HK-2 (cell line): ENCODE measurements at regions not wholly inside any gene's neighbourhood (a gene's known extent, or its start where the extent isn't known, plus 50 kb on each side); places are given as distances from the start of the nearest gene placed in this dataset.
A peak's percentile ranks its signal among the peaks of the same experiment; 100 is the strongest.
"Not testable (repeated sequence)": the region's sequence is repeated elsewhere in the genome, so short reads cannot be mapped to it uniquely, and the experiment has no call there.

Source experiments
- DNase-seq: peaks from one replicate; pipeline ENCODE4 v3.0.0-alpha.2; 2018; ENCODE audit not compliant: unreplicated experiment

DNA sequence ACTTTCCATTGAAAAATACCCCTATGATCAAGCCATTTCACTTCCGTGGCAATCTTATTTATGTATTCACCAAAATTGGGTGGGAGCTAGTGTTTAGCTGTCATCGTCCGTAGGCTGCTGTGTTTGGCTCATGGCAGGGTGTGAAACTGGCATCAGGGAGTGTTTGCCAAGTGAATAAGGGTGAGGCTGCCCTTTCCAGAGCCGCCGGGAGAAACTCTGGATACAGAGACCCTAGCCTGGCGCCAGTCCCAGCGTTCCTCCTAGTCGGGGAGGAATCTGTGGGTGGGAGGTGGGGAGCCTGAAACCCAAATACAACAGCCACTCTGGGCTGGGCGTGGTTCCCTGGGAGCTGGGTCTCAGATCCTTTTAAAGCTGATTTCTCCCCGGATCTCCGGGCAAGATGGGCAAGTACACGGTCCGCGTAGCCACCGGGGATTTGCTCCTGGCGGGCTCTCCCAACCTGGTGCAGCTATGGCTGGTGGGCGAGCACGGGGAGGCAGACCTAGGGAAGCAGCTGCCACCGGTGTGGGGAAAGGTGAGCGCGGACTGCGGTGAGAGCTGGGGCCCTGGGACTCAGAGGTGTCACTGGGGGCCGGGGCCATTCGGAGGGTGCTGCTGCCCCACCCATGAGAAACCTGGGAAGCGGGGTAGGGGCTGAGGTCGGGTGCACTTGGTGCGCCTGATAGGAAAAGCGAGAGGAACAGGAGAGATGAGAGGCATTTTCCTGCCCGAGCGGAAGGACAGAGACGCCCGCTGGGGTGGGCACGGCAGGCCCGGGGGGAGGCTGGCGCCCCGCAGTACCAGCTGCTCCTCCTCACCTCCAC lies 62.1 kb upstream of the TEKT1 start:
- no peak for DNase-seq

DNA sequence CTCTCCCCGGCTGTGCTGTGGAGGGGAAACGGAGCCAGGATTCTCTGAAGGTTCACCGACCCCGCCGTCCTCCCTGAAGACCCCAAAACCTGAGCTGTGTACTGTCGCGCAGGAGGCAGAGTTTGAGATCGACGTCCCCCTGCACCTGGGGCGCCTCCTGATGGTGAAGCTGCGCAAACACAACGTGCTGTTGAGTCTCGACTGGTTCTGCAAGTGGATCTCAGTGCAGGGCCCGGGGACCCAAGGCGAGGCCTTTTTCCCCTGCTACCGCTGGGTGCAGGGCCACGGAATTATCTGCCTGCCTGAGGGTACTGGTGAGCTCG lies 62.6 kb upstream of the TEKT1 start:
- no peak for DNase-seq

DNA sequence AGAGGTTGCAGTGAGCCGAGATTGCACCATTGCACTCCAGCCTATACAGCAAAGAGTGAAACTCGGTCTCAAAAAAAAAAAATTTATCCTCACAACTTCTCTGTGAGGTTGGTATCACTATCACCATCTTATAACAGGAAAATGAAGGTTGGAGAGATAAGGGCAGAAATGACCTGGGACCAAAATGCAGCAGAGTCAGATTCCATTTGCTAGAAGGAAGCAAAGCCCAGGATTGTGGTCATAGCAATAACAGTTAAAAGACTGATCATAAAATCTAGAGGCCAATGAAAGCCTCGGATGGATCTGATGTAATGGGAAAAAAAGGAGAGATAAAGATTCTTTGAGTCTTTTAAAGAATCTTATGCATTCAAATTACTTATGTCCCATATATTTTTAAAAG lies 69.6 kb upstream of the TEKT1 start:
- no peak for DNase-seq

DNA sequence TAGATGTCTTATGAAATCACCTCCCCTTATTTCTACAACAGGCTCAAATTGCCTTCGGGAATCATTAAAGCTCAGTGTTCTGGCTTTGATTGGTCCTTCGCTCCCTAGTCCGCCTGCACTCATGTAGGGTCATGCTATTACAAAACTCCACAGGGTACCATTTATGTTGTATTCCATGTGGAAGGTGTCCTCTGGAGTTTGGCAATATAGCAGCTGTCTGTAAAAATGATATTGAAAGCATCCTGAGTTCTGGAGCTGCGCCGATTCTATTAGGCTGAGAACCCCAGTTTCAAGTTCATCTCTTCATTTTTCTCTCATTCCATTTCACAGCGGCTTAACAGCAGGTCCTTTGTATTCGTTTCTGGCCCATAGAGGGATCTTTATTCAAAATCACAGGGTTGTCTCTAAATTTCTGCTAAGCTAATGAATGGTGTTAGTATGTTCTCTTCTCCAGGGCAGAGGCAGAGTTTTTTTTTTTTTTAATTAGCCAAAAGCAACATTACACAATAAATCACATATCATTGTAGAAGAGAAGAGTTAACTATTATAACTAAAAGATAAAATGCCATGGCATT lies 71.9 kb upstream of the TEKT1 start:
- DNase-seq: no peak

DNA sequence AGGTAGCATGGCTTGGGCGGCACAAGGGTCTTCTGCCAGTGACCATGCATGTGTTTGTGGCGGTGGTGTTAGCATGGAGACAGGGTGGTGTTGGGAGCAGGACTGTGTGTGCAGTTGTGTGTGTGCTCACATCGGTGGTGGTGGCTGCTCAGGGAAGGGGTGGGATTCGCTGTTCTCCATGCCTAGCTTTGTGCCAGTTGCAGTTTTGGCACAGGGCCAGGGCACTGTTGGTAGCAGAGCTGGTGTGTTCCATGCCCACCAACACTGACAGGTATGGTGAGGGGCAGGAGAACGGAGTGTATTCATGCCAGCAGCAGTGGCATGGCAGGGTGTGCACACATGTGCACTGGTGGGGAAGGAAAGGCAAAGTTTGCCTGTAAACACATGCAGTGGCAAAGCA lies 77.3 kb upstream of the TEKT1 start:
- DNase-seq: no peak

DNA sequence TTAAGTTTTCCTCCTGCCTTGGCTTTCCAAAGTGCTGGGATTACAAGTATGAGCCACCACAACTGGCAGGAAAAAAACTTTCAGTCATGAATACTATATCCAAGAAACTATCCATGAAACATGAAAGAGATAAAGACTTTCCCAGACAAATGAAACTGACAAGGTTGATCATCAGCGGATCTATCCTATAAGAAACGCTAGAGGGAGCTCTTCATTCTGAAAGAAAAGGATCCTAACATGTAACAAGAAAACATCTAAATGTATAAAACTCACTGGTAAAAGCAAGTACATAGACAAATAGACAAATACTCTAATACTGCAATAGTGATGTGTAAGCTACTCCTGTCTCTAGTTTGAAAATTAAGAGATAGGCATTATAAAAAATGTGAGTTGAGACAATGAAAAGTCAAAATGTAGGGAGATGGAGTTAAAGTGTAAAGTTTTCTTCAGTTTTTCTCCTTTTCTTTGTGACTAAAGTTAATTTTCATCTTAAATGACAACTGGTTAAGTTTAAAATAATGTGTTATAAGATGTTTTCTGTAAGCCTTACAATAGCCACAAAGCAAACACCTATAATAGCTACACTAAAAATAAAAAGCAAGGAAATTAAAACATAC lies 79.6 kb upstream of the TEKT1 start:
- no peak for DNase-seq

DNA sequence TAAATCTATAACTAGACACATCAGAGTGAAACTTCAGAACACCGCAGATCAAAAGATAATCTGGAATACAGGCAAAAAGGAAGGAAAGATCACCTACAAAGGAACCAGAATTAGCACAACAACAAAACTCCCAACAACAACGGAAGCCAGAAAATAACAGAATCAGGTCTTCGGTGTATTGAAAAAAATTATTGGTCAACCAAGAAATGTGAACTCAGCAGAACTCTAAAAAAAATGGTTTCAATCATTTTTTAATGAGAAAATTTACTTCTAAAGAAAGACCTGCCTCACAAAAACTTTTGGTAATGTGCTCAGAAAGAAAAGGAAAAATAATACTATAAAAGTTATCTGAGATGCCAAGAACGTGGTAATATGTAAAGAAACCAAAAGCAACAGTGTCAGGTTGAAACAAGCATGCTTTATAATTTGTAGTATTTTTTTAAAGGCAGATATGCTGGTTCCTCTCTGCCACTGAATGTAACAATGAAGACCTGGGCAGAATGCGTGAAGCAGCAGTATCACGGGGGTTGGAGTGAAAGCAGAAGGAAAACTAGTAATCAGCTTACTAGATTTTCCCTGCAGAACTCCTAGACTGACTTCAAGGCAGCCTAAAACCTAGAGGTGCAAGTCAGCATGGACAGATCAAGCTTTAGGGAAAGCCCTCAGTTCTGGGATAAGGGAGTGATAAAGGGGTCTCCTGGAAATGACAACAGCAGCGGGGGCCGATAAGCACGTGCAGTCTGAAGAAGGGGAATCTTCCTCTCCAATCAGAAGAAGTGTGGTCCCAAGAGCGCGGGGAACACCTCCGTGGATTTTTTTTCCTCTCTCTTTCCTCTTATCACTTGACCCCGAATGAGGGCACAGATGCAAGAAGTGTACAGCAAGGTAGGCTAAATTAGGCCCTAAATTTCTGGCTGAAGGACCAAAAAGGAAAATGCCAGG lies 80.9 kb upstream of the TEKT1 start:
- DNase-seq: no peak

DNA sequence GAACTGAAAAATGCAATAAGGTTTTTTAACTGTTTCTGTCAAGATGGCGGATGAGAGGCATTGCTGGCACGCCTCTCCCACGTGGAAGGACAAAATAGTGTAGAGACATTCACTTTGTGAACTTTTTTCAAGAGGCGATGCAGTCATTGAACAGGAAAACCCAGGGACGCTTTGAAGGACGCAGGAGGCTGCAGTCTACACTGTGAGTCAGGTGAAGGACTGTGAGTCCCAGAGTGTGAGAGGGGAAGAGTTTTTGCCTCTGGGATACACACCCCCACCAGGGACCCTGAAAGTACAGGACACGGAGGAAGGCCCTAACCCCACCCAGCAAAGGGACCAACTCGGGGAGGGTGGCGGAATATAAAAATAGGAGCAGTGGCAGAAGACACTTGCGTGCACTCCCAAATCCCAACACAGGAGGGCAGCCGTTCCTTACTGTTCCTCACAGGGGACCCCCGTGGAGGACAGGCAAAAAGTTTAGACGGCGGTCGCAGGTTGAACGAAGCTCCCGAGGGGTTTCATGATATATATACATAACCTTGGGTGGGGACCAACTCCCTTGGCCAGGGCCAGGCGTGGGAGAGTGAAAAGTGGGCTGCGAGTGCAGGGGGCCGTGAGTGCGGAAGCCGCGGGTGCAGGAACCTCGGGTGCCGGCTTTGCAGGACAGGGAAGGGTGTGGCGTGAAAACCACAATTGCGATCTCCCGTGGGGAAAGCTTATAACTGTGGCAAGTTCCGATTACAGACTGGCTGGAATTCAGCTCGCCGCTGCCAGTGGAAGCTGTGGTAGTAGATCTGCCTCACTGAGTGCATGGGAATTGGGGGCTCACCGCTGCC lies 82.0 kb upstream of the ALOX12 start:
- peak; percentile 50 for DNase-seq

DNA sequence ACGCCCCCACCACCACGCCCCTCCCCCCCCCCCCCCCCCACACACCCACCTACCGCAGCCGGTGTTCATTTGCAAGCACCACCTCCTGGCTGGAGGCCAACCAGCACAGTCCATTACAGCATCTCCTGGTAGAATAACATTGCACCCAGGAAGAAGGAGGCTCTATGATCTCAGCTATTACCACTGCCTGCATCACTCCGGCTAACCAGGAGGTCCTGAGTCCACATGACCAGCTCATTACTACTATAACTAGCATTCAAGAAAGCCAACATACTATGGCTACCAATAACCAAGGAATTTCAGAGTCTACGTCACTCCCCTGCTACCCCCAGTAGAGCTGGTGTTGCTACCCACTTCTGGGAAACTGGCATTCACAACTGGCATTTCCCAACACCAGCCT lies 81.1 kb upstream of the ALOX12 start:
- no peak for DNase-seq

DNA sequence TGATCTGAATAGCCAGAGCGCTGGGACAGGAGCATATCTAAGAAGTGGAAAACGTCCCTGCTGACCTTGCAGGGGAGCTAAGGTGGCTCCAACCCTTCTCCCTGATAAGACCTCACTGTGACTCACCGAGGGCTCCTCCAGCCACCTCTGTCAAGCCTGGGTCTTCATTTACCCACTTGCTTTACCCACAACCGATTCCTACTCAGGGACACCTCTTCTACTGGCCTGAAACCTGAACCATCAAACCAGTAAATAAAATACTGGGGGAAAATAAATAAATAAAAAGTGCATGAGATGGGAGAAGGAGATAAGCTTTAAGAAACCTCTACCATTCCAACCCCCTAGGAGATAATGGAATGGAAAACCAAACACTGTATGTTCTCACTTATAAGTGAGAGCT lies 80.2 kb upstream of the ALOX12 start:
- no peak for DNase-seq

DNA sequence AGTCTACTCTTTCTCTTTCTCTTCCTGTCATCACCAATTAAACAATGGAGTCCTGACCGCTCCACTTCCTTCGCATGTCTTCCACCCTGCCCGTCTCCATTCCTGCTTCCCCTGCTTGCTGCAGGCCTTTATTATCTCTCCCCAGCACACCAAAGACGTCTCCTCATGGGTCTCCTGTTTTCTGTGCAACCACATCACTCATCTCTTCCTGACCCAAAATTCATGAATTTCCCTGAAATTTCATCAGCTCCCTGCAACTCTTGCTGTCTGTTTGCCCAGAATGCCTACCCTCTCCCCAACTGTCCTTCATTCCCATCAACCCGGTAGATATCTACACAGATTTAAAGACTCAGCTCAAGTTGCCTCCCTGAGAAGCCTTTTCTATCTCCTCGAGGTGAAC lies 76.7 kb upstream of the ALOX12 start:
- no peak for DNase-seq

DNA sequence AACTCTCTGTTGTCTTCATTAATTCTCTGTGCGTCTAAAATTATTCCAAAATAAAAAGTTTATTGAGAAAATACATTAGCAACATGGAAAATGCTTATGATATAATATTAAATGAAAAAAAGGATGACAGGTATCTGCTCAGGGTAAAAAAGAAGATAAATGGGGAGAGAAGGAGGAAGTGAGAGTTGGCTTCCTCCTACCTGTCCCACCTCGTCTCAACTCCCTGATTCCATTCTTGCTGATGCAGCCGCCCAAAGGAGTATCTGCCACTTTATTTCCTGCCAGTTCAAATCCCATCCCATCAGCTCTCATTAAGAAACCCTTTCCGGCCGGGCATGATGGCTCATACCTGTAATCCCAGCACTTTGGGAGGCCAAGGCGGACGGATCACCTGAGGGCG lies 72.5 kb upstream of the ALOX12 start:
- DNase-seq: no peak

DNA sequence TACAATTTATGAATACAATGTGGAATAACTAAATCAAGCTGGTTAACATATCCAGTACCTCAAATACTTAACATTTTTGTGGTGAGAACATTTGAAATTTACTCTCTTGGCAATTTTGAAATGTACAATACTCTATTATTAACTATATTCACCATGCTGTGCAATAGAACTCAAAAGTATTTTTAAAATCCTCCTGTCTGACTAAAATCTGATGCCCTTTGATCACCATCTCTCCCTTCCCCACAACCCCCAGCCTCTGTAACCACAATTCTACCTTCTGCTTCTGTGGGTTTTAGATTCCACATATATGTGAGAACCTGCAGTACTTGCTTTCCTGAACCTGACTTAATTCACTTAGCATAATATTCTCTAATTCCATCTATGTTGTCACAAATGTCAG lies 71.6 kb upstream of the ALOX12 start:
- no peak for DNase-seq

DNA sequence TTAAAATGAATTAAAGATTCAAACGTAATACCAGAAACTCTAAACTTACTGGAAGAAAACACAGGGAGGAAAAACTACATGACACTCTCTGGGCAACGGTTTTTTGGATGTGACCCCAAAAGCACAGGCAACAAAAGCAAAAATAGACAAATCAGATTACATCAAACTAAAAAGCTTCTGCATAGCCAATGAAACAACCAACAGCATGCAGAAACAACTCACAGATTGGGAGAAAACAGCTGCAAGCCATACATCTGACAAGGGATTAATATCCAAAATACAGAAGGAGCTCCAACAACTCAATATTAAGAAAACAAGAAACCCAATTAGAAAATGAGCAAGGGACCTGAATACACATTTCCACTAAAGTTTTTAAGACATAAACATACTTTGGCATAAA lies 69.2 kb upstream of the ALOX12 start:
- no peak for DNase-seq

DNA sequence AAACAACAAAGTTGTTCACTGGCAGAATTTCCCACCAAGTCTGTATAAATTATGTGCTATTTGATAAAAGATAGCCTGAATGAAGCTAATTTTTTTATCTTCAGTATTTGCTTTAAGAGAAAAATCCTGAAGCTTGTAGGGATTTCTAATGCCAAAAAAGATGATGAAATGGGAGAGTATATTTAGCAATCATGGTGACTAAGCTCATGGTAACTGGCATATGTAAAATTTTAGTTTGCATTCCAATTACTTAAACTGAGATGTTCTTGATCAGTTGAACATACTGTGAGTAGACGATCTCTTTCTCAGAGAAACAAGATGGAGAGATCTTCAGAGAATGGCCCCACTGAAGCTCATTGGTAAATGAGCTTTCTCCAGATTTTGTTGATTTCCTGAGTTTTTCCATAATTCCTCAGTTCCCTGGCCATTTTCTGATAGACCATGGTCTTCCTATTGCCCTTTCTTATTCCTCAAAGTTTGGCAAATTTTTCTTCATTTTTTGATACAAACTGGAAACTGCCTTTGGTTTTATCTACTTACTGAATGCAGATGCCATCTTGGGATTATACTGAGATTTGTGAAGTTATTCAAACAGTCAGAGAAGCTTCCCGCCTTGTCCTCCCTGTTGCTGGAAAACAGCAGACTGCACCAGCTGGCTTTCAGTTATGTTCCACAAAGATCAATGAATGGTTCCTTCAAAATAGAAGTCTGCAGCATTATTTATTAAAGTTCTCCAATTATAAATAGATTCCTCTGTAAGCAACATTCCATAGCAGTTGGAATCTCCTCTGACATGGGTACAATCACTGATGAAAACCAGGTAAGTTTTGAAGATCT lies 68.3 kb upstream of the ALOX12 start:
- no peak for DNase-seq

DNA sequence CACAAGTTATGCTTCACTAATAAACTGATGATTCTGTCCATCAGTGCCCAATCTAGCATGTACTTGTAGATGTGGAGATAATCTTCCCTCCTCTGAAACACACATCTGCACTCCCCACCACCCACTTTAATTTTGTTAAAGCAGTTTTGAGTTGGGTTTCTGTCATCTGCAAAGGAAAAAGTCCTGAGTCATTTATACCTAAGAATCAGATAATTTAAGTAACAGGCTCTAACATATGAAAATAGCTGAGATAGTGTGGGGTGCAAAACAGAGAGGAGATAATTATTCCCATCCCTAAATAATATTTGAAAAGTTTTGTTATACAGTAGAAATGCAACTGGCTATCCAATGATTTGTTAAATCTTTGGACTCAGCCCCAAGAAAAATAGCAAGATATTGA lies 67.7 kb upstream of the ALOX12 start:
- DNase-seq: no peak

DNA sequence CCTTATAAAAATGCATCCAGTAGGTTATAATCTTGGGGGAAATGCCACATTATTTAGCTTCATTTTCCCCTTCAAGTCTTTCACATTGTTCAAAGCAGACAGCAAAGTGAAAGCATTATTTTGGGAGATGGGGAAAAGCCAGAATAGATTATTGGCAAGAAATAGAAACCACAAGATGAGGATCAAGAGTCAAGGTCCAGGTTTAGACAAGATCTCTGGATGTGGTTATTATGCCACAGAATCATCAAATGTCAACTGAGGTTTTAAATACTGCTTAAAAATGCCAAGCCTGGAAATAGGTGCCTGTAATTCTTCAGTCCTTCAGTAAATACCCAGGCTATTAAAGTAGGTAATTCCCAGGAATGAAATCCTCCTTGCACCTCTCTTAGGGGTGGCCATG lies 65.1 kb upstream of the ALOX12 start:
- no peak for DNase-seq

DNA sequence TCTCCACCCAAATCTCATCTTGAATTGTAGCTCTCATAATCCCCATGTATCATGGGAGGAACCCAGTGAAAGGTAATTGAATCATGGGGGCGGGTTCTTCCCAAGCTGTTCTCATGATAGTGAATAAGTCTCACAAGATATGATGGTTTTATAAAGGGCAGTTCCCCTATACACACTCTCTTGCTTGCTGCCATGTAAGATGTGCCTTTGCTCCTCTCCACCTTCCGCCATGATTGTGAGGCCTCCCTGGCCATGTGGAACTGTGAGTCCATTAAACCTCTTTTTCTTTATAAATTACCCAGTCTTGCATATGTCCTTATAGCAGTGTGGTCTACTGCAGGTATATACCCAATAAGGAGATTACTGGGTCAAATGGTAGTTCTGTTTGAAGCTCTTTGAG lies 61.3 kb upstream of the ALOX12 start:
- DNase-seq: not testable (repeated sequence)

DNA sequence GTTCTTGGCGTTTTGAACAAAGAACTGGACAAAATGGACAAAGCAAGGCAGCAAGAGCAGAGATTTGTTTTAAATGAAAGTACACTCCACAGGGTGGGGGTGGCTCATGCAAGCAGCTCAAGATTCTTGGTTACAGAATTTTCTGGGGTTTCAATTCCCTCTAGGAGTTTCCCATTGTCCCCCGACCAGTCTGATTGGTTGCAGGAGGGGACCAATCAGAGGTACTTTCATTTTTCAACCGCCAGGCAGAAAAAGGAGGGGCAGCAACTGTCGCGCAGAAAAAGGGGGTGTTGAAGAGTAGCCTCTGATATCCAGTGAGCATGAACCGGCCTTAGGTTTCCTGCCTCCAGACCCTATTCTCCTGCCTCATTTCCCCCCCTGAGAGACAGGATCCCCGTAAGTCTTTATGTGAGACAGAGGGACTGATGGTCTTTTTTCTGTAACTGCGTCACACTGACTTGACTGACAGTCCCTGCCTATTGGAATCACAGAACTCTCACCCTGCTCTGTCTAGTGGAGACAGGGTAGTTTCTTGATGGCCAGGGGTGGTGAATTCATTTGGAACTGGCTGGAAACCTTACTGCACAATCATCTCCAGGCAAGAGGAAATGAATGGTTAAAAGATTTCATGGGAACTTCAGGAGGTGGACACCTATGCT lies 59.4 kb upstream of the ALOX12 start:
- DNase-seq: no peak

DNA sequence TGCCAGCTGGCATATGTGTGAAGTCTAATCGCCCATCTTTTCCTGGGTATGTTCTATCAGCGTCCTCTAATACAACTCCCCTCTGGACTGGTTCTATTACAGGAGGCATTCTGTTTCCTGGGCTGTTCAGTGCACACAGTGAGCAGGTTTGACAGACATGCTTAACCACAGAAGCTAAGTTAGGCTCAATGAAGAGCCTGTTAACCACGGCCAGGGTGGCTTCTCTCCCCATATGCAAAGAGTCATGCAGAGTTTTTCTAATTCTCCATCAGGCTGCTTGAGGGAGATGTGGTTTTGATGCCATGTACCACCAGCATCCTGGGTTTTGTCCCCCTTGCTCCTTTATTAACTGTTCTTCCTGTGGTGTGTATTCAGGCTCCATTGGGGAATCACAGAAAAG lies 57.2 kb upstream of the ALOX12 start:
- no peak for DNase-seq
